ENCODE measurements at regions not wholly inside any gene's neighbourhood (a gene's known extent, or its start where the extent isn't known, plus 50 kb on each side); places are given as distances from the start of the nearest gene placed in this dataset.

GRCh38 chr5:171659896-171660295 is 125.7 kb upstream of the SMIM23 start:
- TF ChIP-seq, protein P1, sequence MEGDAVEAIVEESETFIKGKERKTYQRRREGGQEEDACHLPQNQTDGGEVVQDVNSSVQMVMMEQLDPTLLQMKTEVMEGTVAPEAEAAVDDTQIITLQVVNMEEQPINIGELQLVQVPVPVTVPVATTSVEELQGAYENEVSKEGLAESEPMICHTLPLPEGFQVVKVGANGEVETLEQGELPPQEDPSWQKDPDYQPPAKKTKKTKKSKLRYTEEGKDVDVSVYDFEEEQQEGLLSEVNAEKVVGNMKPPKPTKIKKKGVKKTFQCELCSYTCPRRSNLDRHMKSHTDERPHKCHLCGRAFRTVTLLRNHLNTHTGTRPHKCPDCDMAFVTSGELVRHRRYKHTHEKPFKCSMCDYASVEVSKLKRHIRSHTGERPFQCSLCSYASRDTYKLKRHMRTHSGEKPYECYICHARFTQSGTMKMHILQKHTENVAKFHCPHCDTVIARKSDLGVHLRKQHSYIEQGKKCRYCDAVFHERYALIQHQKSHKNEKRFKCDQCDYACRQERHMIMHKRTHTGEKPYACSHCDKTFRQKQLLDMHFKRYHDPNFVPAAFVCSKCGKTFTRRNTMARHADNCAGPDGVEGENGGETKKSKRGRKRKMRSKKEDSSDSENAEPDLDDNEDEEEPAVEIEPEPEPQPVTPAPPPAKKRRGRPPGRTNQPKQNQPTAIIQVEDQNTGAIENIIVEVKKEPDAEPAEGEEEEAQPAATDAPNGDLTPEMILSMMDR (IDR thresholded peaks at IDR 0.05; ENCODE audit: low read length): no peak
- no peak for TF ChIP-seq EZH2 (IDR thresholded peaks at IDR 0.05; ENCODE audit: borderline replicate concordance, low read length)
